Hepatocyte (in vitro differentiated cells): ENCODE measurements at regions not wholly inside any gene's neighbourhood (a gene's known extent, or its start where the extent isn't known, plus 50 kb on each side); places are given as distances from the start of the nearest gene placed in this dataset.

Source experiments
- CTCF ChIP-seq: fragments of 200-600 bp; sonication (generic); IDR thresholded peaks from 2 replicates; pipeline ENCODE4 v1.5.1; 2016; ENCODE audit warnings: antibody characterized with exemption, mild to moderate bottlenecking; ENCODE audit not compliant: poor library complexity
- EZH2 ChIP-seq: fragments of 200-600 bp; sonication (generic); IDR thresholded peaks from 2 replicates; pipeline ENCODE4 v1.6.1; 2016; ENCODE audit warnings: antibody characterized with exemption, mild to moderate bottlenecking, borderline replicate concordance
- EZH2phosphoT487 ChIP-seq: fragments of 200-600 bp; sonication (generic); IDR thresholded peaks from one replicate; pipeline ENCODE4 v1.6.1; 2018; ENCODE audit warnings: antibody characterized with exemption, mild to moderate bottlenecking, low read depth, moderate library complexity; ENCODE audit not compliant: unreplicated experiment, severe bottlenecking

GRCh38 chr3:81898336-81898735 is 136.9 kb upstream of the GBE1 start:
- TF ChIP-seq CTCF (no peak), EZH2phosphoT487 (no peak), EZH2 (no peak)
